ENCODE measurements at regions not wholly inside any gene's neighbourhood (a gene's known extent, or its start where the extent isn't known, plus 50 kb on each side); places are given as distances from the start of the nearest gene placed in this dataset.

DNA sequence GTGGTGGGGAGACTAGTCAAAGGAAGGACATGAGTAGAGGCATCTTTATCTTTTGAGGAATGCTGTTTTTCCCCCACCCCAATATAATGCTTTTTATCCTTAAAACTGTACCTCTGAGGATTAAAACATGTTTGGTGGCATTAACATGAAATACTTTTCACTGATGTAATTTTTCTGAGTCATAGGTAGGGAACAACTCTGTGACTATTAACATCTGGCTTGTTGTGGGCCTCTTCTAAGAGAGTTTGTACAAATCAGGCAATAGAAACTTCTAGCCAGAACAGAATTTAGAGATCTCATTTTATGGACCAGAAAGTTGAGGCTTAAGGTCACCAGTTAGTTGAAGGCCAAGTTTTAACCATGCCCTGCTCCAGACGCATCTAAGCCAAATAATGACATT, 207.6 kb downstream of the SOX3 start:
- TF ChIP-seq, protein P1, sequence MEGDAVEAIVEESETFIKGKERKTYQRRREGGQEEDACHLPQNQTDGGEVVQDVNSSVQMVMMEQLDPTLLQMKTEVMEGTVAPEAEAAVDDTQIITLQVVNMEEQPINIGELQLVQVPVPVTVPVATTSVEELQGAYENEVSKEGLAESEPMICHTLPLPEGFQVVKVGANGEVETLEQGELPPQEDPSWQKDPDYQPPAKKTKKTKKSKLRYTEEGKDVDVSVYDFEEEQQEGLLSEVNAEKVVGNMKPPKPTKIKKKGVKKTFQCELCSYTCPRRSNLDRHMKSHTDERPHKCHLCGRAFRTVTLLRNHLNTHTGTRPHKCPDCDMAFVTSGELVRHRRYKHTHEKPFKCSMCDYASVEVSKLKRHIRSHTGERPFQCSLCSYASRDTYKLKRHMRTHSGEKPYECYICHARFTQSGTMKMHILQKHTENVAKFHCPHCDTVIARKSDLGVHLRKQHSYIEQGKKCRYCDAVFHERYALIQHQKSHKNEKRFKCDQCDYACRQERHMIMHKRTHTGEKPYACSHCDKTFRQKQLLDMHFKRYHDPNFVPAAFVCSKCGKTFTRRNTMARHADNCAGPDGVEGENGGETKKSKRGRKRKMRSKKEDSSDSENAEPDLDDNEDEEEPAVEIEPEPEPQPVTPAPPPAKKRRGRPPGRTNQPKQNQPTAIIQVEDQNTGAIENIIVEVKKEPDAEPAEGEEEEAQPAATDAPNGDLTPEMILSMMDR (IDR thresholded peaks at IDR 0.05 in 8 of 11, conservative IDR thresholded peaks at IDR 0.05 in 3 of 11), result no peak
- TF ChIP-seq POLR2A (IDR thresholded peaks at IDR 0.05), result no peak

All from spleen (tissue), 7 donors.